ENCODE measurements at regions not wholly inside any gene's neighbourhood (a gene's known extent, or its start where the extent isn't known, plus 50 kb on each side); places are given as distances from the start of the nearest gene placed in this dataset.

DNA sequence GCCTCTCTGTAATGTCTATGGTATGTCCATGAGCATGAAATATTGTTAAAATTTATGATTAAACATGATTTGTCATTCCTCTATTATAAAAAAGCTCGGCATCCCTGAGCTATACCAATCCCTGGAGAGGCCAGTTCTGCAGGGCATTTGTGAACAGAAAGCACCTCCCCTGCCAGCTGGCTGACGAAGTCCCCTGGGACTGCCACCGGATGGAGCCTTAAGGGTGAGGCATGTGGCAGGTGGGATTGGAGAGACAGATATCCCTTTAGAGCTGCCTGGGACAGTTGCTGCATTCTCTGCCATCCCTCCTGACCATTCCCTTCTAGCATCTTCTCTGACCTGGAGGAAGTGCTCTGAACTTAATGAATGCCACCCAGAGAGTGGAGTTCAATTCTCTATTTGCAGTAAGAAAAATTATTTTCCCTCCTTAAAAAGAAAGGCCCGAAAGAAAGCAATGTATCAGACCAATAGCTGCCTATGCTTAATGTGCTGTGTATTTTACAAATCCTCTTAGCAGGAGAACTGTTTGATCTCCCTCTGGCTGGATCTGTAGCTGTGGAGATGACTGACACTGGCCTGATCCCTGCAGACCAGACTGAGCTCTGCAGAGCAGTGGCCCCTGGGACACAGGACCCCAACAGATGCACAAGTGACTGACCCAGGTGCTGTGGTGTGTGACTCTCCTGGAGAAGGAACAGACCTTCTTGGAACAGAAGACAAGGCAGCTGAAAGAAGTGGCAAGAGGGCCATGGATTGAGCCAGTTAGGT lies 219.0 kb upstream of the NAV2 start:
- no peak for TF ChIP-seq TEAD4 (IDR thresholded peaks at IDR 0.05)
- TF ChIP-seq YY1 (IDR thresholded peaks at IDR 0.05; ENCODE audit: low read depth): no peak
- no peak for TF ChIP-seq TCF12 (IDR thresholded peaks at IDR 0.05; ENCODE audit: low read depth)
- no peak for TF ChIP-seq NFIC (IDR thresholded peaks at IDR 0.05)
- TF ChIP-seq REST (IDR thresholded peaks at IDR 0.05; ENCODE audit: low read depth): no peak
- TF ChIP-seq ZBTB7A (IDR thresholded peaks at IDR 0.05; ENCODE audit: low read depth): no peak
- no peak for TF ChIP-seq FOXM1 (IDR thresholded peaks at IDR 0.05; ENCODE audit: borderline replicate concordance, low read depth)

DNA sequence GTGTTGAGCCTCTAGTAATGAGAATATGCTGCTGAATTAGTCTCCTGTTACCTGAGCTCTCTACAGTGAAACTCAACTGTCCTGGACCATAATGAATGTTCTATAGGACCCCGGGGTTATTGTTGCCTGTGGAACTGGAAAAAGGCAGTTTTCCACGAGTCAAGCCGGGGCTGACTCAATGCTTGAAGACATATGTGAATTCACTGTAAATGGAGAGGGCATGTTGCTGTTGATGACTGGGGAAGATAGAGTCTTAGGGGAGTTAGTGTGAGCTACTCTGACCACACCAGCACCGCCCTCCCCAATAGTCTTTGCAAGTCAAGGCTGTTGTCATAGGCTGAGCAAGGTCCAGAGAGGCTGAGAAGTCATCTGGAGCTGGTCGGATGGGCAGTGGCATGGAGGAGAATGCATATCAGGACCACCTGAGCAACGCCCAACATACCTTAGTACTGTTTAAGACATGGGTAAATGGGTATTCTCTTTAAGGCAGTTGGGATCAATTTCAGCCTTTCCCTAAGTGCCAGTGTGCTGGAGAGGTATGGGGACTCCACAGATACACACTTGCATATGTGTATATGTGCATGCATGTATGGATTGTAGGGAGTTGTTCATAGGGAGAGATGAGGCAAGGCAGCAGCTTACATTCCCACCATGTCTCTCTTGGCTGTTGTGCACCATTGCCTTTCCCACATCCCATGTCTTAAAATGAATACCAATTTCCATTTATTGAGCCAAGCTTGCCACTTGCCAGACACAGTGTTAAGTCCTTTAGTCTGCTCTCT lies 230.1 kb upstream of the NAV2 start:
- TF ChIP-seq, protein P1, sequence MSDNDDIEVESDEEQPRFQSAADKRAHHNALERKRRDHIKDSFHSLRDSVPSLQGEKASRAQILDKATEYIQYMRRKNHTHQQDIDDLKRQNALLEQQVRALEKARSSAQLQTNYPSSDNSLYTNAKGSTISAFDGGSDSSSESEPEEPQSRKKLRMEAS (IDR thresholded peaks at IDR 0.05): no peak
- TF ChIP-seq RAD21 (IDR thresholded peaks at IDR 0.05; ENCODE audit: low read depth) (no peak), REST (IDR thresholded peaks at IDR 0.05; ENCODE audit: low read depth) (no peak), FOXM1 (IDR thresholded peaks at IDR 0.05; ENCODE audit: borderline replicate concordance, low read depth) (no peak), EGR1 (IDR thresholded peaks at IDR 0.05) (no peak), ZBTB7A (IDR thresholded peaks at IDR 0.05; ENCODE audit: low read depth) (no peak), TCF12 (IDR thresholded peaks at IDR 0.05; ENCODE audit: low read depth) (no peak), CREB1 (IDR thresholded peaks at IDR 0.05; ENCODE audit: low read depth) (no peak), TAF1 (IDR thresholded peaks at IDR 0.05; ENCODE audit: low read depth) (no peak), TEAD4 (IDR thresholded peaks at IDR 0.05) (no peak)

DNA sequence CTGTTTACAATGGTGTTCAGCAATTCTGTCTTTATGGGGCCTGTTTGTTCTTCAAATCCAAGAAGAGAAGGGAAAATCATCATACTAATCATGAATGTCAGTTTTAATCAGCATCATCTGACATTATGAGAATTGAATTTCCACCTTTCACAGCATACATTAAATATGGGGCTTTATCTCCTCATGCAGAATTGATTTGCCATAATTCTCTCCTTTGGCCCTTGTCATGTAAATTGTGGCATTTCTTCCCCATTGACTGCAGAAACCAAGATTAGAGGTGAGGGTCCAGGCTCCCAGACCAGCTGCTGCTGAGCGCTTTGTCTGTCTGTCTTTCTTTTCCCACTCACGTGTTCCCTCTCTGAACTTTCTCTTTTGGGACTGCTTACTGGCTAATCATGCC lies 232.1 kb upstream of the NAV2 start:
- TF ChIP-seq TEAD4 (IDR thresholded peaks at IDR 0.05) (no peak), FOXM1 (IDR thresholded peaks at IDR 0.05; ENCODE audit: borderline replicate concordance, low read depth) (no peak)

DNA sequence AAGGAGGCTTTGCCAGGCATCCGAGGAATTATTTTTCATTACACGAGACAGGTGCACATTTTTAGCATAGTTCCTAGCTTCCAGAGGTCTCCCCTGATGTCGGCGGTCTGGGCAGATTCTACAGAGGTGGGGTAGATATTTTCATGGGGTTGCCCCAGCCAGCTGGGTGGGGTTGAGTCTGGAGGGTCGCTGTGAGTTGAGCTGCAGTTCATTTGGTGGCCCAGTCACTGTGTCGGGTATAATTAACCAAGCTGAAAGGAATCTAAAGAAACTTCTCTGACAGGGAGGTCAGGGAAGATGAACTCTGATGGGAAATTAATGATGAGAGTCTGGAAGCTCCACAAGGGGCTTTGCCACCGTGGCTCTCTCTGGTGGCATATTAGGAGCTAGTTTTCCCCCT lies 233.7 kb upstream of the NAV2 start:
- TF ChIP-seq REST (IDR thresholded peaks at IDR 0.05; ENCODE audit: low read depth) (no peak), NFIC (IDR thresholded peaks at IDR 0.05) (no peak), ZBTB7A (IDR thresholded peaks at IDR 0.05; ENCODE audit: low read depth) (no peak), YY1 (IDR thresholded peaks at IDR 0.05; ENCODE audit: low read depth) (no peak), TCF12 (IDR thresholded peaks at IDR 0.05; ENCODE audit: low read depth) (no peak)
- TF ChIP-seq, protein P1 (IDR thresholded peaks at IDR 0.05): no peak

DNA sequence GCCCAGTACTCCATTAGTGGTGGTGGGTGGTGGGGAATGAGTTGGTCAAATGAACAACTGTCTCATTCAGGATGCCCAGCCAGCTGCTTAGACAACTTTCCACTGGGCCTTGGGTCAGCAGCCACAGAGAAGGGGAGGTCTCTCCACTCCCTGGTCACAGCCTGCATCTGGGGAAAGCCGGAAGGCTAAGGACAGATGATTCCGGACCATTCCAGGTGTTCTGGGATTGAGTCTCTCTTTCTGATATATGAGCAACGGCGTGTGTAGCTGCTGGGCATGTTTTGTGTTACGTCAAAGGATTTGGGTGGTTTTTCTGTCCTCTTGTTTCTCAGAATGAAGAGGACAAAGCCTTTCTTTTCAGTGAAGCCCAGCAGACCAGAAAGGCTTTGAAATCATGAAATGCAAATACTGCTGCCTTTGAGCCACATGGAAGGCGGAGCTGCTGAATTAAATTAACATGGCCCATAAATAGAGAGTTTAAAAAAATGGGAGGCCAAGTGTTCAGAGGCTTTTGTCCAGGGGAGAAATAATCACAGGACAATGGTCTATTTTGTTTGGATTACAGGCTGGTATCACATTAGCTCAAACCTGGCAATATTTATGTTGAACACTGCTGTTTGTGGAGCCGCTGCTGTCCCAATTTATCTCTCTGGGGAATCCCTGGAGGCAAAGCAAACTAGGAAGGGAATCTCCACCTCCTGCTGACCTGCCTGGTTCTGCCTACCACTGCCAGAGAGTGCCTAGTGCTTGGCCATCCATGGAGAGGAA lies 234.4 kb upstream of the E2F8 start:
- TF ChIP-seq YY1 (IDR thresholded peaks at IDR 0.05; ENCODE audit: low read depth): no peak
- TF ChIP-seq EP300 (IDR thresholded peaks at IDR 0.05; ENCODE audit: borderline replicate concordance): no peak

Data from Ishikawa (cell line).